H1 (cell line): ENCODE measurements at regions not wholly inside any gene's neighbourhood (a gene's known extent, or its start where the extent isn't known, plus 50 kb on each side); places are given as distances from the start of the nearest gene placed in this dataset.

Source experiments
- POU5F1 ChIP-seq: IDR thresholded peaks from 2 replicates; pipeline ENCODE4 v1.6.1; 2011; ENCODE audit warnings: low read depth, mild to moderate bottlenecking, low read length, moderate library complexity
- TF ChIP-seq, protein P1 (sequence below): IDR thresholded peaks from 2 replicates; pipeline ENCODE4 v1.6.1; 2011; ENCODE audit warnings: low read depth, mild to moderate bottlenecking, low read length; ENCODE audit not compliant: insufficient read depth

DNA sequence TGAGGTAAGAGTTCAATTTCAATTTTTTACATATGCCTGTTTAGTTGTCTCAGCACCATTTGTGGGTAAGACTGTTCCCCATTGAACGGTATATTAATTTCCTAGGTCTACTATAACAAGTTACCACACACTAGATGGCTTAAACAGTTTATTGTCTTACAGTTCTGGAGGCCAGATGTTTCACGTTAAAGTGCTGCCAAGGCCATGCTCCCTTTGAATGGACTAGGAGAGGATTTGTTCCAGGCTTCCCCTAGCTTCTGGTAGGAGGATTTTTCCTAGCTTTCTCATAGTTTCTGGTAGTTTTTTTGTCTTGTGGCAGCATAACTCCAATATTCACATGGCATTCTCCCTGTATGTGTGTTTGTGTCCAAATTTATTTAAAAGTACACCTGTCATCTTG lies 149.3 kb upstream of the CYSLTR1 start (continued):
- TF ChIP-seq, protein P1, sequence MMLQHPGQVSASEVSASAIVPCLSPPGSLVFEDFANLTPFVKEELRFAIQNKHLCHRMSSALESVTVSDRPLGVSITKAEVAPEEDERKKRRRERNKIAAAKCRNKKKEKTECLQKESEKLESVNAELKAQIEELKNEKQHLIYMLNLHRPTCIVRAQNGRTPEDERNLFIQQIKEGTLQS: no peak
- TF ChIP-seq POU5F1: no peak
